CD4-positive, alpha-beta T cell treated with Interleukin-17A for 4 hours (primary cell): ENCODE measurements at regions not wholly inside any gene's neighbourhood (a gene's known extent, or its start where the extent isn't known, plus 50 kb on each side); places are given as distances from the start of the nearest gene placed in this dataset.

ENCODE experiments used
- DNase-seq: peaks from one replicate; pipeline ENCODE4 v3.0.0-alpha.2; 2020; ENCODE audit warnings: mixed read lengths

DNA sequence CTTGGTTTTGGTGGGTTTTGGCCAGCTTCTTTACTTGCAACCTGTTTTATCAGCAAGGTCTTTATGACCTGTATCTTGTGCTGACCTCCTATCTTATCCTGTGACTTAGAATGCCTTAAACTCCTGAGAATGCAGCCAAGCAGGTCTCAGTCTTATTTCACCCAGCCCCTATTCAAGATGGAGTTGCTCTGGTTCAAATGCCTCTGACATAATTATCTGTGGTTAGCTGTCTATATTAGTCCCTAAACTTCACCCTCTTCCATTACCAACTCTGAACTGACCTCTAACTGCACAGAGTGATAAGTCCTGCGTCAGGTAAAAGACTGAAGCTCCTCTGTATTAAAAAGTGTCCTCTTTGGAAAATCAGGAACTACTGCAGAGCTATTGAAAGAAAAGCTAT lies 61.9 kb upstream of the CD96 start:
- DNase-seq = no peak

DNA sequence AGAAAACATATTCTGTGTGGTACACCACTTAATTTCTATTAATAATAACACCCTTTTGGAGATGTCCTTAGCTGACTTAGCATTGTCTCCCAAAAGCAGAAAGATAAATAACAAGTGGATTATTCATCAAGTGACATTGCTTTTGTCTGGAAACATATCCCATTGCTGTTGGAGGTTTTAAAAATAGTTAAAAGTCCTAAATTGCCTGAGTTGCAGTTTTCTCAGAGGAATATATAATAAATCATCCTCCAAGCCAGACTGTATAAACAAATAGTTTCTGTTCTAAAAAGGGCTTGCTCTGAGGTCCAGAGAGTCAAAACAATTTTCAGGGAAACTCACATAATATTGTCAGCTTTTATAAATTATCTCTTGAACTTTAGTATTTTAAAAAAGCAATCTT lies 60.4 kb upstream of the CD96 start:
- no peak for DNase-seq

DNA sequence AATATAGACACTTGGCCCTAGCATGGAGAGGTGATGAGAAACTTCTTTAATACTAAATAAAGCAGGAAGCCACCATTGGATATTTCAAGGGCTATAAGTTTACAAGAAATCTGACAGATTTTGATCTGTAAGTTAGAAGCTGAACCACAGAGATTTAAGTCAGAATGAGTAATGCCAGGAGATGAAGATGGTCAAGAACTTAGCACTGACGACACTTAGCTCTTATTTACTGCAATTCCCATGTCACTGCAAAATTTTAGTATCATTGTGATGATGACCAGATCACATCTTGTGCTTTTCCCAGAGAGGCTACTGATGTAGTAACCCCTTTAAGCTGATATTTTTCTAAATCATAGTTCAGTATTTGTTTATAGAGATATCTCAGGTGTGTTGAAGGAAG lies 59.4 kb upstream of the CD96 start:
- no peak for DNase-seq

DNA sequence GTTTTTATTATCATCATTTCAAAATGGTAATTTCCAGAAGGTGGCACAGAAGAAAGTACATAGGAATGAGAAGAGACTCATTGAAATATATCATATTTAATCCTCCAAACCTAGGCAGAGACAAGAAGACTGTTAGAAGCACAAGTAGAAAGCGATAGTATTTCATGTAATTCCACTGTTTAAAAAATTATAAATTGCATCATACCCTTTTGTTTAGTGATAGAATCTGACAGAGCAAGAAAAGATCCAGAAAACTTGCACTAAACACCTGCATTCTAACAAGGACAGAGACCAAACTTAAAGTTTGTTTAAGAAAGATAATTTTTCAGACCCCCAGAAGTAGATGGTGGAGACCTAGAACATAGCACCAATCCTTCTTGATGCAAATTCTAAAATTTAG lies 56.9 kb upstream of the CD96 start:
- no peak for DNase-seq
